ENCODE measurements at regions not wholly inside any gene's neighbourhood (a gene's known extent, or its start where the extent isn't known, plus 50 kb on each side); places are given as distances from the start of the nearest gene placed in this dataset.

- TF ChIP-seq, protein P1, sequence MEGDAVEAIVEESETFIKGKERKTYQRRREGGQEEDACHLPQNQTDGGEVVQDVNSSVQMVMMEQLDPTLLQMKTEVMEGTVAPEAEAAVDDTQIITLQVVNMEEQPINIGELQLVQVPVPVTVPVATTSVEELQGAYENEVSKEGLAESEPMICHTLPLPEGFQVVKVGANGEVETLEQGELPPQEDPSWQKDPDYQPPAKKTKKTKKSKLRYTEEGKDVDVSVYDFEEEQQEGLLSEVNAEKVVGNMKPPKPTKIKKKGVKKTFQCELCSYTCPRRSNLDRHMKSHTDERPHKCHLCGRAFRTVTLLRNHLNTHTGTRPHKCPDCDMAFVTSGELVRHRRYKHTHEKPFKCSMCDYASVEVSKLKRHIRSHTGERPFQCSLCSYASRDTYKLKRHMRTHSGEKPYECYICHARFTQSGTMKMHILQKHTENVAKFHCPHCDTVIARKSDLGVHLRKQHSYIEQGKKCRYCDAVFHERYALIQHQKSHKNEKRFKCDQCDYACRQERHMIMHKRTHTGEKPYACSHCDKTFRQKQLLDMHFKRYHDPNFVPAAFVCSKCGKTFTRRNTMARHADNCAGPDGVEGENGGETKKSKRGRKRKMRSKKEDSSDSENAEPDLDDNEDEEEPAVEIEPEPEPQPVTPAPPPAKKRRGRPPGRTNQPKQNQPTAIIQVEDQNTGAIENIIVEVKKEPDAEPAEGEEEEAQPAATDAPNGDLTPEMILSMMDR (conservative IDR thresholded peaks at IDR 0.05 in 1 of 2, IDR thresholded peaks at IDR 0.05 in 1 of 2; ENCODE audit: low read depth in 1 of 2, low read length in 2 of 2), result no peak
- no peak for TF ChIP-seq EZH2 (IDR thresholded peaks at IDR 0.05; ENCODE audit: low read length, missing control alignments)
Measured at GRCh38 chr20:52880997-52881396, 91.2 kb upstream of the TSHZ2 start.
